SW 1271 (cell line): ENCODE measurements at regions not wholly inside any gene's neighbourhood (a gene's known extent, or its start where the extent isn't known, plus 50 kb on each side); places are given as distances from the start of the nearest gene placed in this dataset.
"Not testable (repeated sequence)": the region's sequence is repeated elsewhere in the genome, so short reads cannot be mapped to it uniquely, and the experiment has no call there.

Source experiments
- DNase-seq, 2 experiments: peaks; one replicate each; lab custom pipeline; 2025; lab: John Stamatoyannopoulos, UW

DNA sequence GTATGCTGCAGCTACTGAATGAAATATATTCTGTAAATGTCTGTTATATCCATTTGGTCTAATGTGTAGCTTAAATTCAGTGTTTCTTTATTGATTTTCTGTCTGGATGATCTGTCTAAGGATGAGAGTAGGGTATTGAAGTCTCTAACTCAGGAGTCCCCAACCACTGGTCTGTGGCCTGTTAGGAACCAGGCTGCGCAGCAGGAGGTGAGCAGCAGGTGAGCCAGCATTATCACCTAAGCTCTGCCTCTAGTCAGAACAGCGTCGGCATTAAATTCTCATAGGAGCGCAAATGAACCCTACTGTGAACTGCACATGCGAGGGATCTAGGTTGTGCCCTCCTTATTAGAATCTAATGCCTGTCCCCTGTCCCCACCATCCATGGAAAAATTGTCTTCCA is 329.7 kb upstream of the RGS6 start:
- no peak for DNase-seq

DNA sequence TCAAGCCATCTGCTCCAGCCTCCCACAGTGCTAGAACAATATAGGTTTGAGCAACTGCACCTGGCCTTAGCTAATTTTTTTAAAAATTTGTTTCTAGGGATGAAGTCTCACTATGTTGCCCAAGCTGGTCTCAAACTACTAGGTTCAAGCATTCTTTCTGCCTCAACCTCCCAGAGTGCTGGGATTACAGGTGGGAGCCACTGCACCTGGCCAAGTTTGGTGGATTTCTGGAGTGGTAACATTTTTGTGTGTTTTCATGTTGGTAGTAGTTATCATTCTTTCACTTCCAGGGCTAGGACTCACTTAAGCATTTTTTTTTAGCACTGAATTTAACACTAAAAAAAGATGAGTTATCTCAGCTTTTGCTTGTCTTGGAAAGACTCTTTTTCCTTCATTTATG is 328.0 kb upstream of the RGS6 start:
- no peak for DNase-seq

DNA sequence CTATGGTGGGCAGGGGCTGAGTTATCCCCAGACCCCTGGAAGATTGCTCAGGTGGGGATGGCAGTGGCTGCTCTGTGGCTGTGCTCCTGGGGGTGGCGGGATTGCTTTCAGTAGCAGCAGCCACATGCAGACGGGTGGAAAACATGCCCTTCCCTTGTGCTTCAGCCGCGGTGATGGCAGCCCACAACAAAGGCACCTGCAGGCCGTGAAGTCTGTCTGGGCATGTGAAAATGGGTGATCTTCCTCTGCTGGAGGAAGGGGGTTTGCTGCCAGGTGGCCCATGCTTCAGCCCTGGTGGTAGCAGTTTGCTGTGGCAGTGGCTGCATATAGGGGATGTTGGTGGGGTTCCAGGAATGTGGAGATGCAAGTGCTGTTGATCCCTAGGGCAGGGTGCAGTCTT is 326.2 kb upstream of the RGS6 start:
- no peak for DNase-seq

DNA sequence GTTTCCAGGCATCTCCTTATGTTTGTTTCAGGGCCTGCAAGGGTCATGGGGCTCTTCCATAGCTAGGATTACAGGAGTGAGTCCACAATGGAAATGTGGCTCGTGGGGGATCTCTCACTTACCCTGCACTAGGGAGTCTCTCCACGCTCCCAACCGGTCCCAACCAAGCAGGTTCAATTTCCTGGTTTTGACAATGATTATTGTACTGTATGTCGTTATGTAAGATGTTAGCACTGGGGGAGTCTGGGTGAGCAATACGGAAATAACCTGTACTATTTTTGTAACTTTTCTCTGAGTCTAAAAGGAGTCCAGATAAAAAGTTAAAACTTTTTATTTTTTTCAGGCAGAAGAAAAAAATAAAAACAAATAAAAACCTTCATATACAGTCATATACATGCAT is 325.7 kb upstream of the RGS6 start:
- DNase-seq = no peak

DNA sequence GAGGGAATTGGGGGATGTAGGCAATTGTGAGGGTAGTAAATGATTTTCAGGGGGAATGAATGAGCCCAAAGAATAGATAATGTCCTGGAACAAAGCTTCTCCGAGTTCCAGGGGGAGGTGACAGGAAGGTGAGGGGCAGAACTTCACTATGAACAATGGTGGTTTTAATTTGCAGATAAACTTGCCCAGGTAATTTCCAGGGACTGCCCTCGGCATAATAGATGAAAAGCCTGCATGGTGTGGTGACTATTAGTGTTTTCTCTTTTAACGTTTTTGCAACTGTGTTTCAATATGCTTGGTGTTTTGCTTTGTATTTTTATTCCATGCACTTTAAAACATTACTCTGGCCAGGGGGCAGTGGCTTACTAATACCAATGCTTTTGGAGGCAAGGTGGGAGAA is 325.2 kb upstream of the RGS6 start:
- no peak for DNase-seq

DNA sequence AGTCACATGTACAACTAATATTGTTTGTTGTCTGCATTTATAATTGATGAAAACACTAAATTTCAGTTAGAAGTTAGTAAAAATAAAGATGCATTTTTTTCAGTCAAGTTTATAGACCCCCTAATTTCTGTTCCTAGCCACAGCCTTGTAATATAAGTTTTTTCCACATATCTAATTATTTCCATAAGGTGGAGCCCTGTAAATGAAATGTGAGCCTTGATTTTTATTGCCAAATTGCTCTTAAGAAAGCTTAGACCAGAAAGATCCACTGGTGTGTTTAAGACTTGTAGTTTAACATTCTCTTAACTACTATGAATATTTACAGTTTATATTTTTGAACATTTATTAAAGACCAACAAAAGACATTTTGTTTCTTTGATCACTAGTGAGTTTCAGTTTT is 322.1 kb upstream of the RGS6 start:
- no peak for DNase-seq

DNA sequence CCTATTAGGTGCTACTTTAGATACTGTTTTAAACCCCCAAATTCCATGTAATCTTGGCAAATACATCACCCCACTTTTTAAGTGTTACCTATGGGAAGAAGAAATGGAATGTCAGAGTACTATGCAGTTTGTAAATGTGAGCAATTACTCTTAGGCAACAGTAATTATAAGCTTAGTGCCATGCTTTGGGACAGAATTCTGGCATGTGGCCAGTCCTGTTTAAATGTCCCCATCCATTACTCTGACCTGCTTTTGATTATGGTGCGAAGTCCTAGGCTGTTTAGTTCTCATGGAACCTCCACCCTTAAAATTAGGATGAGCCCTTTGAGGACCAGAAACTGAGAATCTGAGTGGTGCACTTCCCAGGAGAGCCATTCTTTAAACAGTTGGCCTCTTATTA is 321.4 kb upstream of the RGS6 start:
- DNase-seq = no peak

DNA sequence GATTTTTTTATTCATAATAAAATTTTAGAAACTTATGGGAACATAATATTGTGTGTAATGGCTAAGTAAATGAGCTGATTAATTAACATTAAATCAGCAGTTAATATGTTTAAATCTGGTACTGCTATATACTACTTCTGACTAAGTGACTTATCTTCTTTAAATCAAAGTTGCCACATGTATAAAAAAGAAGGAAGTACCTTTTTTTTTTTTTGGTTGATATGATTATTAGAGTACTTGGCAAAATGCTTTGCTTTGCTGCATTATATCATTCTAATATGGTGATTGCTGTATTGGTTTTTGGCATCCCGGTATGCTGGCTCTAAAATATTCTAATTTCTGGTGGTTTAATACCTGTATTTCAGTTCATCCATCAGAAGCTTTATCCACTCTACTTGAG is 319.1 kb upstream of the RGS6 start:
- DNase-seq = no peak

DNA sequence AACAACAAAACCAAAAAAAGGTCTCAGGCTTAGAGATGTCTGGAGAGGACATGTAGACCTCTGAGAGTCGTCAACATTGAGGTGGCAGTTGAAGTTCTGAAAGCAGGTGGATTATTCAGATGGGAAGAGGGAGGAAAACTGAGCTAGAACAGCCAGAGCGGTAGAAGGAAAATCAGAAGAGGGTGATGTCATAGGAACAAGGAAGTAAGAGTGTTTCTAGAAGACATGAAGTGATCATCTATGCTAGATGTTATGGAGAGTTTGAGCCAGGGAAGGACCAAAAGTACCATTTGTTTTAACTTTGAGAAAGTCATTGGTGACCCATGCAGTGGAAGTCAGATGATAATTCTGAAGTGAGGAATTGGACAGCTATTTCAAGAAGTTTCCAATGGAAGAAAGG is 316.2 kb upstream of the RGS6 start:
- no peak for DNase-seq

DNA sequence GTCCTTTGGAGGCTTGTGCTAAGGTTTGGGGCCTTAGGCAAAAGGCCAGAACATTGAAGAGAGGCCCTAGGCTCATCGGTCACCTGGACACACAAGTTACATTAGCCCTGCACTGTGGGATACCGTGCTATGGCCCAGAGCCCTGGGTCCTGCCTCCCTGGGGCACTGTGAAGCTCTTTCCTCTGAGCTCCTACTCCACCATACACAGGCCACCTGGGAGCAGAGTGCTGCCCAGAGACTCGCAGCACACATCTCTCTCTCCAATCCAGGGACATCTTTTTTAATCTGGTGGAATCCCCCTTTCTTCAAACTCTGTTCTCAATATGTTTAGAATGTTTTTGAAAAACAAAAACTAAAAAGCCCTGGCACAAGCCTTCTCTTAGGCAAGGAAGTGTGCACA is 314.2 kb upstream of the RGS6 start:
- no peak for DNase-seq

DNA sequence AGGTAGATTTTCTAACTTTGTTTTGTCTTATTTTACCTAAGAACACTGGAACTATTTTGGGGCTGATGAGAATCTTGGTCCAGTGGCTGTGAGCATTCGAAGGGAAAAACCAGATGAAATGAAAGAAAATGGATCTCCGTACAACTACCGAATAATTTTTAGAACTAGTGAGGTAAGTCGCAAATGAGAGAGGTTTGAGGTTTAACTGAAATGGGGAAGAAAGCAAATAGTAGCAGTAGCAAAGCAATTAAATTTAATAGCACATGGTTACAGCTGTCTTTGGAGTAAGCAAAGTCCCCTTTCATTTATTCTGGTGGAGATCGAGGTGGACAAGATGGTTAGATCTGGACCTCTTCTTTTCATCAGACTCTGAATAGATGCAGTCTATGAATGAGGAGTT is 313.5 kb upstream of the RGS6 start:
- no peak for DNase-seq

DNA sequence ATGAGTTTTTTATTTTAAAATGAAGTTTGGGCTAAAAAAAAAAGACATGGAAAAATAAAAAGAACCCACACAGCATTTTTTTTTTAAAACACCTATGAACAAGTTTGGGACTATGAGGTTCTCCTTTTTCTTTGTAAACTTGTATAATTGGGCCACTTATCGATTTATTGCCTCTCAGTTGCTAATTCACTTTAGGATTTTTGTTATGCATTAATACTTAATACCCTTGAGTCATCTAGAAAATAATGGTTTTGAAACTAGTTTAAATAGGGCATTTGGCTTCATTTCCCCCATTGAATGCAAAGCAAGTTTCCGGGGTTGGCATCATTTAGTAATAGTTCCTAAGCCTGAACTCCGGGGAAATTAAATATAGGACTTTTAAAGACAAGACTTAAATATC is 312.8 kb upstream of the RGS6 start:
- no peak for DNase-seq

DNA sequence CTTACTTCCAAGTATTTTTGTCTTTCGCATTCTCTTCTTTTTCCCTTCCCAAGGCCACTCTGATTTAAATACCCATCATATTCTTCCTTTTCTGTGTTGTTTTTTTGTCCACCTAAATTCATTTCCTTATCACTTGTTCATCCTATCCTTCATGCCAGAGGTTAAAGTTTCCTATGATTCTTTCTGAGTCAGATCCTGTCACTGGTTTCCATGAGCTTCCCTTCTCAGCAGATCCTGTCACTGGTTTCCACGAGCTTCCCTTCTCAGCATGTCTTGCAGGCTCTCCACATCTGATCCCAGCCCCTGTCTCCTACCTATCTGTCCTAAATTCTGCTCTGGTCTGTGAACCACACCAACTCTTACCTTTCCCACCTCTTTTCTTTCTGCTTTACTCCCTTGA is 311.8 kb upstream of the RGS6 start:
- peak; percentile 1 to 56 for DNase-seq

DNA sequence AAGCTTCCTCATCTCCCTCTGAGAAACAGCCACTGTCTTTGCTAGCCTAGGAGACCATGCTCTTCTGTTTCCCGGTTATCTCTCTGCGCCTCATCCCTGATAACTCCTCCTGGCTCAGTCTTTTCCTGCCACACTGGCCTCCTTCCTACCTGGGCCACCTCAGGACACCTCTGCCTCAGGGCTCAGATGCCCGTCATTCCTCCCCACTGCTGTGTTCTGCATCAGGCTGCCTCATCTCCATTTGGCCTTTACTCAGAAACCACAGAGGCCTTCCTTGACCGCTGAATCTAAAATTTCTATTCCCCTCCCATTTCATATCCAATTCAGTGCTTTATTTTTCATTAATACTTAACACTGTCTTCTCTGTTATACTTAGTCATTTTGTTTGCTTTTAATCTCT is 311.0 kb upstream of the RGS6 start:
- DNase-seq = no peak

DNA sequence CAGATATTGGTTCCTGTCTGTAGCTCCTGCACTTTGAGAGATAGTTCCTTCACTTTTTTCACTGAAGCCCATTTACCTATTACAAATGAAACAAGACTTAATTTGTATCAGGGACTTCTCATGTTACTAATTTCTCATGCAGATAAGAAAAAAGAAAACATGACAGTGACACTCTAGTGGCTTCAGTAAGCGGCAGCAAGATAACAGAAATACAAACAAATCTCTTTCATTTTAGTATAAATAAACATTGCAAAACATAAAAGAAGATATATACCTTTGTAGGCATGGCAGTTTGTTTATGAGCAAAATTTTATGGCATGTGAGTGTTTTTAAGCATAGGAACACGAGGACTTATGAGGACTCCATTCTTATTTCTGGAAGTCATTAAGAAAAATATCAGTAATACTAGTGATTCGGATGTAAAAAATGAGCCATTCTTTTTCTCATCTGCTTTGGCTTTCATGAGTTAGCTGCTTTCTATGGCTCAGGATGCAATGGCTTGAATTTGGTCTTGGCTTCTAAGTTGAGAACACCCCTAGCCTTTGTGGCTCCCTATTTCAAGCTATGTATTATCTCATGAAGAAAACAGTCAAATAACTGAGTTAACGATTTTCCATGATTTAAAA is 310.1 kb upstream of the RGS6 start:
- no peak for DNase-seq

DNA sequence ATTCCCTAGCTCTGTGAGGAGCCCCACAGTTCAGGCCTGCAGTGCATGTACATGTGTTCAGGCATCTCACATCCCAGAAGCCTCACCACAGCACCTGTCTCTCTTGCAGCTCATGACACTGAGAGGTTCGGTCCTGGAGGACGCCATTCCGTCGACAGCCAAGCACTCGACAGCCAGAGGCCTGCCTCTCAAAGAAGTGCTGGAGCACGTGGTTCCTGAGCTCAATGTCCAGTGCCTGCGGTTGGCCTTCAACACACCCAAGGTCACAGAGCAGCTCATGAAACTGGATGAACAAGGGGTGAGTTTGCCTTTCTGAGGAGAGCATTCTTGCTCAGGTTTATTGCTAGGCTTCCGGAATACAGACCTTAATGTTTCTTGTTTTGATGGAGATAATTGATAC is 308.3 kb upstream of the RGS6 start:
- no peak for DNase-seq

DNA sequence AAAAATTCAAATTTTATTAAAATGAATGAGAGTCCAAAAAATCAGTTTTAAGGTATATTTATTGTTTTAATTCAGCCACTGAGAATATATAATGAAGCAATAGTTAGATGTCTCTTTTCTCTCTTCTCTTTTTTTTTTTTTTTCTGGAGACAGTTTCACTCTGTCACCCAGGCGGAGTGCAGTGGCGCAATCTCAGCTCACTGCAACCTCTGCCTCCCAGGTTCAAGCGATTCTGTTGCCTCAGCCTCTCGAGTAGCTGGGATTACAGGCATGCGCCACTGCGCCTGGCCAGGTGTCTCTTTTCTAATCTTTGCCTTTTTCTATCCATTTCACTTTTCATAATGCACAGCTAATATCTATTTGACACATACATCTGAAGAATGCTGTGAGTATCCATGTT is 307.1 kb upstream of the RGS6 start:
- no peak for DNase-seq

DNA sequence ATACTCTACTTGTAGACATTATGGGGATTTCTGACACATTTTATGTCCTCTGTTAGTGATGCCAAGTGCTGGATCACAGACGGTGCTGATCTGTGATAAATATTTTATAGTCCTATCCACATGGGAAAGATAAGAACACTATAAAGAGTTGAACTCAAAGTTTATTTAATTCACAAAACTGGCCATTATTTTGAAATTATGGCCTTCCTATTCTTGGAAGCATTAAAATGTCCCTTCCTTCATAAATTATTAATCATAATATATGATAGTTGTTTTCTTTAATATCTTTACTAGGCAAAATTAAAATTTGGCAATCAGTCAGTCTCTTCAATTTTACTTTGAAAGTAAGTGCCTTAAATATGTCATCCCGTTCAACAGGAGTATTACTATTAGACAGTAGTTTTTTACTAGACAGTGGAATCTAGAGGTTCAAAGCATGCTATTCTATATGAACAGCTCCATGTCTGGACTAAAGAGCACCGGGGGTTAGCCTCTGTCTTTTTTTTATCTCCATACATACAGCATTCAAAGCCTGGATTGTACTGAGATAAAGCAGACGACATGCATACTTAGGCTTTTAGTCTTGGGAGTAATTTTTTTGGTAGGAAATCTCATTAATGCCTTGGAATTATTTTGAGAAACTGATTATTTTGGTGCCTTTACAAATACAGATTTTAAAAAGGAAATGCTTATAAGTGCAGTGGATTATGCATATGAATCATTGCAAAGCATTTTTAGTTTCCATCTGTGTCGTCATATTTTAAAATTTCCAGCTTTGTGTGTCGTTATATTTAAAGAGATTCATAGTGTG is 306.1 kb upstream of the RGS6 start:
- DNase-seq = no peak

DNA sequence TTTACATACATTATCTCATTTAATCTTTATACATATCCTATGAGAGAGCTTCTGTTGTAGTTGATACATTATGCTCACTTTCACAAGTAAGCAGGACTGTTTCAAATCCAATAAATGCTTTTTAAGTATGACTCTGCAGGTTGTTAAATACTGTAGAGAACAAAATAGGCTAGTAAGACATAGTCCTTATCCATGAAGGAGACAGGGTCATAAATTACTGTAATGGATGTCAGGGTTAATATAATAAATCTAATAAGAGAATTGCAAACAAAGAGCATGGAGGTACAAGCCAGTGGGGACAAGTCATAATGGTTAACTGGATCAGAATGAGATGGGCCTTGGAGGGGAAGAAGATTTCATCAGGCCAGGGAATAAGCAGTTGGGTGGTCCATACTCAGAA is 303.8 kb upstream of the RGS6 start:
- DNase-seq = no peak

DNA sequence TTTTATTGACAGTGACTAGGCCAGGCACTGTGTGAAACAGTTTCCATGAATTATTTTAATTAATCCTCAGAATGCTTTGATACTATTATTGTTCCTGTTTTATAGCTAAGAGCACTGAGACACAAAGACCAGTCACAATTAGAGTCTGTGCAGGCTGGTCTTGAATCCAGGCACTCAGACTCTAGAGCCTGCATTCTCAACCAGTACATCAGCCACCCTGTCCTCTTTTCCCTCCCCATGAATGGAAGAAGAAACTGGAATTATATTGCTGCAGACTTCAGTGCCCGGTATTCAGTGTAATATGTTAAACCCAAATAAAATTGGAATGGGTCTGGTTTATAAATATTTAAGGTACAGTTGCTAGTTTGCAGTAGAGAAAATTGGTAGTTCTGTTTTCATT is 303.0 kb upstream of the RGS6 start:
- DNase-seq = no peak

DNA sequence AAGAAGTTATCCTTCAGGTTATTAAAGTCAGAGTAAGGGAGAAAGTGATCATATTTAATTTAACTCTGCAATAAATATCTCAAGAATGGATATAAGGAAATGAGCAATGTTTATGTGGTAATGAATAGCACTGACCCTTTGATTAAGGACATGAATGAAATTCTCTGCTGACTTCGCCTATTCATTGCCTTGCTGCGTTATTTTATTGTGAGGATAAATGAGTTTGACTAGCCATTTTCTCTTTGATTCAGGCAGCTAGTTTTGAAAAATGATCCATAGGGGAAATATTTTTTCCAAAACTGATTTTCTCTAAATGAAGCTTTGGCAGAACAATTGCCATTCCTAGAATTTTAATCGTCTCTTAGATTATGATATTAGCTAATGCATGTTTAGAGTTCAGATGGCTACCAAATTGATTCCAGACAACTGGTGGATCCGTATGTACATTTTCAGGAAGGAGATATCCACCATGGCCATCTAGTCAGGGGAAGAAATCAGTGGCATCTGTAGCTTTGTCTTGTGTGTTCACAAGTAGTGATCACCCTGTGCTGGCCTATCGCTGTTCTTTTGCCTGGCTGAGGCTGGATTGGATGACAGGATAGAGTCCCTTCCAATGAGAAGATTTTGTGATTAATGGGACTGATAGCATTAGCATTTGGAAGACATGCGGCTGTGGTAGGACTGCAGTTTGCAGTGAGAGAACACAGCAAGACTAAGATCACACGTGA is 302.3 kb upstream of the RGS6 start:
- DNase-seq = no peak

DNA sequence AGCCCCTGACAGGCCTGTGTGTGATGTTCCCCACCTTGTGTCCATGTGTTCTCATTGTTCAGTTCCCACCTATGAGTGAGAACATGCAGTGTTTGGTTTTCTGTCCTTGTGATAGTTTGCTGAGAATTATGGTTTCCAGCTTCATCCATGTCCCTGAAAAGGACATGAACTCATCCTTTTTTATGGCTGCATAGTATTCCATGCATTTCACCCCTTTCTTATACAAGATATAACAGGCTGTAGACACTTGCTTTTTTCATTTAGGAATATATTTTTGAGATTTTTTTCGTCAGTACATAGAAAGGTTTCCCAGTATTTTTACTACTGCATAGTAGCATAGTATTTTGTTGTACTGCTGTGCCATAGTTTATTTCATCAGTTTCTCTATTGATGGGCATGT is 301.2 kb upstream of the RGS6 start:
- DNase-seq = not testable (repeated sequence)

DNA sequence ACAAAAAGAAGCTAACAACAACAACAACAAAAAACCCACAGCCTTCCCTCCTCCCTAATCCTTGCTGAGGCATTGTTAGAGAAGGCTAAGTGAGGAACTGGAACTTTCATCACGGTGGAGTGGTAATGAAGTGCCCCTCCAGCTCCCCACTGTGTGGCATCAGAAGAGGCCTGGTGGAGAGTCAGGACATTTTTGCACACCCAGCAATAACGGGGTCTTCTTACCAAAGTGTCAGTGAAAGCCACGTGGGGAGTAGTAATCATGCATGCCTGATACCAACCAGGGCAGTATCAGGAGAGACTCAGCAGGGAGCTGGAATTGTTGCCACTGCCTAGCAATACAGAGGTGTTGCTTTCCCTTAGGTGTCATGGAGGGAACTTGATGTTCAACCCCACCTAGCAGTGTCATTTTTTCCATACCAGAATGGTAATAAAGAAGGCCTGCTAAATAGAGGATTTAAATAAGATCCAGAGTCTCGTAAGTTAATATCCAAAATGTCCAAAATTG is 299.7 kb upstream of the RGS6 start:
- no peak for DNase-seq
